ENCODE measurements at regions not wholly inside any gene's neighbourhood (a gene's known extent, or its start where the extent isn't known, plus 50 kb on each side); places are given as distances from the start of the nearest gene placed in this dataset.
"Not testable (repeated sequence)": the region's sequence is repeated elsewhere in the genome, so short reads cannot be mapped to it uniquely, and the experiment has no call there.

DNA sequence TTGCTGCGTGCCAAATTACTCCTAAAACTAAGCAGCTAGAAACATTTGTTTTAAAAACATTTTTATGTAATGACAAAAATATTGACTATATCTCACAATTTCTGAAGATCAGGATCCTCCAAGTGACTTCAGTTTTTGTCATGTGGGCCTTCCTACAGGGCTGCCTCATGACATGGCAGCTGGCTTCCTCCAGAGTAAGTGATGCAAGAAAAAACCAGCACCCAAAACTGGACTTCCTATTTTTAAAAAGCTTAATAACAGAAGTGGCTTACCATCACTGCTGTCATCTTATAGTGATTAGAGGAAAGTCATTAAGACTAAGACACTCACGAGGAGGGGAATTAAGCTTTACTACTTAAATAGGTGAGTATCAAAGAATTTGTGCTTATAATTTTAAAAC lies 681.7 kb downstream of the PCDH17 start:
- Histone ChIP-seq H2AFZ (ENCODE audit: low read length, unreplicated experiment) (no peak overlapping the region), H3K36me3 (ENCODE audit: insufficient read depth, low read length) (no peaks in the 10 kb centered on the region), H3K27ac (ENCODE audit: low read depth, low read length) (no peak overlapping the region), H3K27me3 (ENCODE audit: insufficient read depth, low read length) (no peaks in the 10 kb centered on the region), H3K4me3 (ENCODE audit: low read depth, low read length) (no peak overlapping the region), H3K4me1 (ENCODE audit: control insufficient read depth, insufficient read depth, low read length, unreplicated experiment) (no peaks in the 10 kb centered on the region), H3K79me2 (ENCODE audit: control insufficient read depth, insufficient read depth, low read length, unreplicated experiment) (no peaks in the 10 kb centered on the region)

DNA sequence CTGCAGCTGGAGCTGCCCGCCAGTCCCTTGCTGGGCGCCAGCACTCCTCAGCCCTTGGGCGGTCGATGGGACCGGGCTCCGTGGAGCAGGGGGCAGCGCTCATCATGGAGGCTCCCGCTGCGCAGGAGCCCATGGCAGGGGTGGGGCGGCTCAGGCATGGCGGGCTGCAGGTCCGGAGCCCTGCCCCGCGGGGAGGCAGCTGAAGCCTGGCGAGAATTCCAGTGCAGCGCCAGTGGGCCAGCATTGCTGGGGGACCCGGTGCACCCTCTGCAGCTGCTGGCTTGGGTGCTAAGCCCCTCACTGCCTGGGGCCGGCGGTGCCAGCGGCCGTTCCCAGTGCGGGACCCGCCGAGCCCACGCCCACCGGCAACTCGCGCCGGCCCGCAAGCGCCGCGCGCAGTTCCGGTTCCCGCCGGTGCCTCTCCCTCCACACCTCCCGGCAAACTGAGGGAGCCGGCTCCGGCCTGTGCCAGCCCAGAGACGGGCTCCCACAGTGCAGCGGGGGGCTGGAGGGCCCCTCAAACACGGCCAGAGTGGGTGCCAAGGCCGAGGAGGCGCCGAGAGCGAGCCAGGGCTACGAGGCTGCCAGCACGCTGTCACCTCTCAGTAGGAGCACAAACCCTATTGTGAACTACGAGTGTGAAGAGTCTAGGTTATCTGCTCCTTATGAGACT lies 687.1 kb downstream of the PCDH17 start:
- Histone ChIP-seq H3K27ac (ENCODE audit: low read depth, low read length) (no peak overlapping the region), H3K27me3 (ENCODE audit: insufficient read depth, low read length) (no peaks in the 10 kb centered on the region), H3K36me3 (ENCODE audit: insufficient read depth, low read length) (no peaks in the 10 kb centered on the region), H3K79me2 (ENCODE audit: control insufficient read depth, insufficient read depth, low read length, unreplicated experiment) (no peaks in the 10 kb centered on the region), H2AFZ (ENCODE audit: low read length, unreplicated experiment) (no peak overlapping the region), H3K4me1 (ENCODE audit: control insufficient read depth, insufficient read depth, low read length, unreplicated experiment) (no peaks in the 10 kb centered on the region), H3K4me3 (ENCODE audit: low read depth, low read length) (no peak overlapping the region)

DNA sequence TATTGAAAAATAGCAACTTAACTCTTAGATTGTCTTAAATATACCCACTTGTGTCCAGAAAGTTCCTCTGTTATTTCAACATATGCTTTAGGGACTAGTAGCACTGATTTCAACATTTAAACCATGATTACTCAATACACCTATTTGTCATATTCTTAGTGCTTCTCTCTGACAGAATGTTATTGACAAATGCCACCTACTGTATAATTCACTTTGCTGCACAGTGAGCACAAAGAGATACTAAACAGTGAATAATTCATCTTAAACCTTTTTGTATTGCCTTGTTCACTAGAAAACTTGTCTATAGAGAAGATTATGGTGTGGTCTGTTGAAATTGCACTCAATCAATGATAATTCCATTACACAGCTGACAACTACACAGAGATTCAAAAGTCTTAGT lies 692.6 kb downstream of the PCDH17 start:
- H3K27ac ChIP-seq (ENCODE audit: low read depth, low read length), result no peak overlapping the region
- no peak overlapping the region for H2AFZ ChIP-seq (ENCODE audit: low read length, unreplicated experiment)
- H3K36me3 ChIP-seq (ENCODE audit: insufficient read depth, low read length), result no peaks in the 10 kb centered on the region
- no peaks in the 10 kb centered on the region for H3K27me3 ChIP-seq (ENCODE audit: insufficient read depth, low read length)
- no peaks in the 10 kb centered on the region for H3K4me1 ChIP-seq (ENCODE audit: control insufficient read depth, insufficient read depth, low read length, unreplicated experiment)
- H3K79me2 ChIP-seq (ENCODE audit: control insufficient read depth, insufficient read depth, low read length, unreplicated experiment), result no peaks in the 10 kb centered on the region
- no peak overlapping the region for H3K4me3 ChIP-seq (ENCODE audit: low read depth, low read length)

- H3K36me3 ChIP-seq (ENCODE audit: insufficient read depth, low read length), result no peaks in the 10 kb centered on the region
- no peaks in the 10 kb centered on the region for H3K4me1 ChIP-seq (ENCODE audit: control insufficient read depth, insufficient read depth, low read length, unreplicated experiment)
- H3K4me3 ChIP-seq (ENCODE audit: low read depth, low read length), result no peak overlapping the region
- no peaks in the 10 kb centered on the region for H3K27me3 ChIP-seq (ENCODE audit: insufficient read depth, low read length)
- H3K27ac ChIP-seq (ENCODE audit: low read depth, low read length), result no peak overlapping the region
- no peak overlapping the region for H2AFZ ChIP-seq (ENCODE audit: low read length, unreplicated experiment)
- no peaks in the 10 kb centered on the region for H3K79me2 ChIP-seq (ENCODE audit: control insufficient read depth, insufficient read depth, low read length, unreplicated experiment)
Measured at GRCh38 chr13:58329746-58330145, 698.2 kb downstream of the PCDH17 start.

GRCh38 chr13:58340895-58341294 lies 709.4 kb downstream of the PCDH17 start:
- Histone ChIP-seq H2AFZ (ENCODE audit: low read length, unreplicated experiment) (no peak overlapping the region), H3K4me3 (ENCODE audit: low read depth, low read length) (no peak overlapping the region), H3K4me1 (ENCODE audit: control insufficient read depth, insufficient read depth, low read length, unreplicated experiment) (no peaks in the 10 kb centered on the region), H3K27me3 (ENCODE audit: insufficient read depth, low read length) (no peaks in the 10 kb centered on the region), H3K79me2 (ENCODE audit: control insufficient read depth, insufficient read depth, low read length, unreplicated experiment) (no peaks in the 10 kb centered on the region), H3K36me3 (ENCODE audit: insufficient read depth, low read length) (no peaks in the 10 kb centered on the region), H3K27ac (ENCODE audit: low read depth, low read length) (no peak overlapping the region)

DNA sequence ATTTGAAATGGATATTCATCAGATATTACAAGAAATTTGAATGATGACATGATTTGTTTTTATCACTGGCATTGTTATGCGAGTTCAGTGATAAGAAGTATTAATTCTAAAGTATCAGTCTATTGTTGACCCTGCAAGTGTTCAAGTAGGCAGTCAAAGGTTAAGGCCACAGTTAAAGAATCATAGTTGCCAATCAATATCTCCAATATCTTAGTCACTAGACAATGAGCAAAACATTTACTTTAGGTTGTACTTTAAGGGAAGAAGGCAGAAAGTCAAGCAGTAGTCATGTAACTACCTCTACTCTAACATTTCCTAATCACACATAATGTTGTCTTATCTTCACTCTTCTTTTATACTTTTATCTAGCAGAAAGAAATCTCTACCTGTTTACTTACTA lies 709.8 kb downstream of the PCDH17 start:
- Histone ChIP-seq H3K4me1 (ENCODE audit: control insufficient read depth, insufficient read depth, low read length, unreplicated experiment) (no peaks in the 10 kb centered on the region), H2AFZ (ENCODE audit: low read length, unreplicated experiment) (no peak overlapping the region), H3K79me2 (ENCODE audit: control insufficient read depth, insufficient read depth, low read length, unreplicated experiment) (no peaks in the 10 kb centered on the region), H3K4me3 (ENCODE audit: low read depth, low read length) (no peak overlapping the region), H3K36me3 (ENCODE audit: insufficient read depth, low read length) (no peaks in the 10 kb centered on the region), H3K27me3 (ENCODE audit: insufficient read depth, low read length) (no peaks in the 10 kb centered on the region), H3K27ac (ENCODE audit: low read depth, low read length) (no peak overlapping the region)

DNA sequence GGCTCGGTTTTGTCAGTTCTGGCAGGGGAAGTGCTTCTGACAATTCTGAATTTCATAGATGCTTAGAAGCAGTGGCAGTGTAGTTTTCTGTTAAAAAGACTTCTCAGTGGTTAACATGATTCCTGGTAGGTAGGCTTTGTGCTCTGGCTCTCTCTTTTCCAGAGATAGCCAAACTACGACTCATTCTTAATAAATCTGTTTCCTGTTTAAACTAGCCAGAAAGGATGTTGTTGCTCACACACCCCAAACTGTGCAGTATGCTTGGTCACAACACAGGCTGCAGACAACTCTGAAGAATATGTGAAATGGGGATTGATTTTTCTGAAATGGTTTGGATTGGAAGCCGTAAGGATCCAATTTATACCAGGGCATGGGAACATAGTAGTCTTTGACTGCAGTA lies 711.5 kb downstream of the PCDH17 start:
- Histone ChIP-seq H3K79me2 (ENCODE audit: control insufficient read depth, insufficient read depth, low read length, unreplicated experiment) (no peaks in the 10 kb centered on the region), H2AFZ (ENCODE audit: low read length, unreplicated experiment) (no peak overlapping the region), H3K4me1 (ENCODE audit: control insufficient read depth, insufficient read depth, low read length, unreplicated experiment) (no peaks in the 10 kb centered on the region), H3K36me3 (ENCODE audit: insufficient read depth, low read length) (no peaks in the 10 kb centered on the region), H3K4me3 (ENCODE audit: low read depth, low read length) (no peak overlapping the region), H3K27ac (ENCODE audit: low read depth, low read length) (no peak overlapping the region), H3K27me3 (ENCODE audit: insufficient read depth, low read length) (no peaks in the 10 kb centered on the region)

DNA sequence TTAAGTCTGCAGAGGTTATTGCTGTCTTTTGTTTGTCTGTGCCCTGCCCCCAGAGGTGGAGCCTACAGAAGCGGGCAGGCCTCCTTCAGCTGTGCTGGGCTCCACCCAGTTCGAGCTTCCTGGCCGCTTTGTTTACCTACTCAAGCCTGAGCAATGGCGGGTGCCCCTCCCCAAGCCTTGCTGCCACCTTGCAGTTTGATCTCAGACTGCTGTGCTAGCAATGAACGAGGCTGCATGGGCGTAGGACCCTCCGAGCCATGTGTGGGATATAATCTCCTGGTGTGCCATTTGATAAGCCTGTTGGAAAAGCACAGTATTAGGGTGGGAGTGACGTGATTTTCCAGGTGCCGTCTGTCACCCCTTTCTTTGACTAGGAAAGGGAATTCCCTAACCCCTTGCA lies 720.6 kb downstream of the PCDH17 start:
- H2AFZ ChIP-seq (ENCODE audit: low read length, unreplicated experiment); H3K4me1 ChIP-seq (ENCODE audit: control insufficient read depth, insufficient read depth, low read length, unreplicated experiment); H3K79me2 ChIP-seq (ENCODE audit: control insufficient read depth, insufficient read depth, low read length, unreplicated experiment); H3K36me3 ChIP-seq (ENCODE audit: insufficient read depth, low read length); H3K27ac ChIP-seq (ENCODE audit: low read depth, low read length); H3K4me3 ChIP-seq (ENCODE audit: low read depth, low read length); H3K27me3 ChIP-seq (ENCODE audit: insufficient read depth, low read length): not testable (repeated sequence)

DNA sequence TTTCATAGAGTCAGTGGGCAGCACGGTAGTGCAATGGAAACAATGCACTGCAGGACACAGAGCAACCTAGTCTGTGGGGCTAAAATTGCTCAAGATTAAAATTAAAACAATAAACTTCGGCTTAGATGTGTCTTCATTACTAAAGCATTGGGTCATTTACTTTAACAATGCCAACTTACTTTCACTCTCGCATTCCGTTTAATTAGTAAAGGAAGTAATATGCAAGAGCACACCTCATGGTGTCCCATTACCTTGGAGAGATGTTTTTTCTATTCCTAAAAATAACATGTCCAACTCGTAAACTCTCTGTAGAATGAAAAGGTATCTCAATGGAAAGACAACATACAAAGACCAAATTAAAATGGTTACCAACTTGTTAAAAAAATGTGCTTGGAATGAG lies 738.4 kb downstream of the PCDH17 start:
- H3K4me3 ChIP-seq (ENCODE audit: low read depth, low read length), result no peak overlapping the region
- H2AFZ ChIP-seq (ENCODE audit: low read length, unreplicated experiment), result no peak overlapping the region
- H3K27ac ChIP-seq (ENCODE audit: low read depth, low read length), result no peak overlapping the region
- no peaks in the 10 kb centered on the region for H3K4me1 ChIP-seq (ENCODE audit: control insufficient read depth, insufficient read depth, low read length, unreplicated experiment)
- H3K79me2 ChIP-seq (ENCODE audit: control insufficient read depth, insufficient read depth, low read length, unreplicated experiment), result no peaks in the 10 kb centered on the region
- no peaks in the 10 kb centered on the region for H3K36me3 ChIP-seq (ENCODE audit: insufficient read depth, low read length)
- no peaks in the 10 kb centered on the region for H3K27me3 ChIP-seq (ENCODE audit: insufficient read depth, low read length)

DNA sequence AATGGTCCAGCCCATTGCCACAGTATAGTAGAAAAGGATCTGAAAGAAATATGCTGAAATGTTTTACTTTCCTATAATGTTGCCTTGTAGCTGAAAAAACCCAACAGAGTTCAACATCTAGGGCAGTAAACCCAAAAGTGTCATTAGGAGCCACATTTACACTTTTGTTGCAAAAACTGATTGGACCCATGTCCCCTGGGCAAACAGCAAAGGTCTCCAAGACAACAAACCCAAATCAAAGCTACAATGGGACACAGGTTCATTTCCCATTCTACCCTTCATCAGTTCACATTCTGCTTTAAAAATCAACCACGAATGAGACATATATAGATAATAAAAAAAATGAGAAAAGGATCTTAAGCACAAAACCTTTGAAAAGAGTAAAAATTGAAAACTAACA lies 744.8 kb downstream of the PCDH17 start:
- Histone ChIP-seq H2AFZ (ENCODE audit: low read length, unreplicated experiment) (no peak overlapping the region), H3K79me2 (ENCODE audit: control insufficient read depth, insufficient read depth, low read length, unreplicated experiment) (no peaks in the 10 kb centered on the region), H3K4me1 (ENCODE audit: control insufficient read depth, insufficient read depth, low read length, unreplicated experiment) (no peaks in the 10 kb centered on the region), H3K36me3 (ENCODE audit: insufficient read depth, low read length) (no peaks in the 10 kb centered on the region), H3K4me3 (ENCODE audit: low read depth, low read length) (no peak overlapping the region), H3K27ac (ENCODE audit: low read depth, low read length) (no peak overlapping the region), H3K27me3 (ENCODE audit: insufficient read depth, low read length) (no peaks in the 10 kb centered on the region)

- no peaks in the 10 kb centered on the region for H3K27me3 ChIP-seq (ENCODE audit: insufficient read depth, low read length)
- no peaks in the 10 kb centered on the region for H3K36me3 ChIP-seq (ENCODE audit: insufficient read depth, low read length)
- no peak overlapping the region for H2AFZ ChIP-seq (ENCODE audit: low read length, unreplicated experiment)
- H3K79me2 ChIP-seq (ENCODE audit: control insufficient read depth, insufficient read depth, low read length, unreplicated experiment), result no peaks in the 10 kb centered on the region
- no peak overlapping the region for H3K4me3 ChIP-seq (ENCODE audit: low read depth, low read length)
- no peak overlapping the region for H3K27ac ChIP-seq (ENCODE audit: low read depth, low read length)
- H3K4me1 ChIP-seq (ENCODE audit: control insufficient read depth, insufficient read depth, low read length, unreplicated experiment), result no peaks in the 10 kb centered on the region
Measured at GRCh38 chr13:58376775-58377174, 745.2 kb downstream of the PCDH17 start.
